Right renal cortex interstitium (tissue), 3 donors: ENCODE measurements at regions not wholly inside any gene's neighbourhood (a gene's known extent, or its start where the extent isn't known, plus 50 kb on each side); places are given as distances from the start of the nearest gene placed in this dataset.
"Not testable (repeated sequence)": the region's sequence is repeated elsewhere in the genome, so short reads cannot be mapped to it uniquely, and the experiment has no call there.

Source experiments
- DNase-seq, 3 donors: peaks; one replicate each; pipeline ENCODE4 v3.0.0-alpha.2; 2013; ENCODE audit warnings: low read depth in 3 of 3, low spot score in 2 of 3

DNA sequence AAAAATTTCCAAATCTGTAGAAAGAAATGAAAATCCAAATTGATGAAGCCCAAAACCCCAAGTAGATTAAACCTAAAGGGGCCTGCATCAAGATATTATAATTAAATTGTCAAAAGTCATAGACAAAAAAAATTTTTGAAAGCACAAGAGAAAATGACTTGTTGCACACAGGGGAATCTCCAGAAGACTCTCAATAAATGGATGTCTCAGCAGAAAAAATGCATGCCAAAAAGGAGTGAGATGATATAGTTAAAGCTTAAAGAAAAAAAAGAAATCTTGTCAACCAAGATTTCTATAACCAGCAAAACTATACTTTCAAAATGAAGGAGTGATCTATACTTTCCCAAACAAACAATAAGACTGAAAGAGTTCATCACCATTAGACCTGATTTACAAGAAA is 393.2 kb upstream of the SPAG17 start:
- DNase-seq = no peak

DNA sequence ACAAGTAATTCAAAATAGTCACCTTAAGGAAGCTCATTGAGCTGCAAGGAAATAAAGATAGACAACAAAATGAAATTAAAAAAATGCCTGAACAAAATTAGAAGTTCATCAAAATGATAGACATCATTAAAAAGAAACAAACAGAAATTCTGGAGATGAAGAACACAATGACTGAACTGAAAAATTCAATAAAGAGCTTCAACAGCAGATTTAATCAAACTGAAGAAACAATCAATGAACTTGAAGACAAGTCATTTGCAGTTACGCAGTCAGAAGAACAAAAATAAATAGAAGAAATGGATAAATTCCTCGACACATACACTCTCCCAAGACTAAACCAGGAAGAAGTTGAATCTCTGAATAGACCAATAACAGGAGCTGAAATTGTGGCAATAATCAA is 390.0 kb upstream of the SPAG17 start:
- no peak for DNase-seq

DNA sequence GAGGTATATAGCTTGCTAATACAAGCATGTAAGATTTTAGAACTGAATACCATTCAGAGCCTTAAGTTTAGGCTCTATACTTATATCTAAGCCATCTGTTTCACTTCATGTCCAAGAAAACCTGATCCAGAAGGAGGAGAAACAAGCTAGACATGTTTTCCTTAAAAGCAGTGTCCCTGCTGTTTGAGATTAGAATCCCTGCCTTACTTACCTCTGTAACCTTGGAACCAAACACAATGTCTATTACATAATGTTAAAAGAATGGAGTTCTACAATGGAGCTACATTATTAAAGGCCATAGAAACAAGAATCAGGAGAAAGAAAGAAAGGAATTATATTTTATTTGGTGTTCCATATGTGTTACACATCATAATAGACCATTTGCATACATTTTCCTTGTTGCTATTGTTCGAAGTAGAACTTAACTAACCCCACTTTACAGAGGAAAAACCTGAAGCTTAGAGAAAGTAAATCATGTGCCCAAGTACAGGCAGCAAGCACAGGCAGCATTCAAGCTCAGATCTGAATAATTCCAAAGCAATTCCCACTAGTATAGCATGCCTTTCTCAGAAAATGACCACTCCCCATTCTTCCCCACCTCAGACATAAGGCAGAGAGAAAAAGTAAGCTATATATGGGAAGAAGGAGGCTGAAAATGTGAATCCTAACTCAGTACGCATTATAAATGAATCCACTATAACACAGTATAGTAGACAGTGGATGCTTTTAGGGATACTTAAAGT is 380.1 kb upstream of the SPAG17 start:
- no peak for DNase-seq

DNA sequence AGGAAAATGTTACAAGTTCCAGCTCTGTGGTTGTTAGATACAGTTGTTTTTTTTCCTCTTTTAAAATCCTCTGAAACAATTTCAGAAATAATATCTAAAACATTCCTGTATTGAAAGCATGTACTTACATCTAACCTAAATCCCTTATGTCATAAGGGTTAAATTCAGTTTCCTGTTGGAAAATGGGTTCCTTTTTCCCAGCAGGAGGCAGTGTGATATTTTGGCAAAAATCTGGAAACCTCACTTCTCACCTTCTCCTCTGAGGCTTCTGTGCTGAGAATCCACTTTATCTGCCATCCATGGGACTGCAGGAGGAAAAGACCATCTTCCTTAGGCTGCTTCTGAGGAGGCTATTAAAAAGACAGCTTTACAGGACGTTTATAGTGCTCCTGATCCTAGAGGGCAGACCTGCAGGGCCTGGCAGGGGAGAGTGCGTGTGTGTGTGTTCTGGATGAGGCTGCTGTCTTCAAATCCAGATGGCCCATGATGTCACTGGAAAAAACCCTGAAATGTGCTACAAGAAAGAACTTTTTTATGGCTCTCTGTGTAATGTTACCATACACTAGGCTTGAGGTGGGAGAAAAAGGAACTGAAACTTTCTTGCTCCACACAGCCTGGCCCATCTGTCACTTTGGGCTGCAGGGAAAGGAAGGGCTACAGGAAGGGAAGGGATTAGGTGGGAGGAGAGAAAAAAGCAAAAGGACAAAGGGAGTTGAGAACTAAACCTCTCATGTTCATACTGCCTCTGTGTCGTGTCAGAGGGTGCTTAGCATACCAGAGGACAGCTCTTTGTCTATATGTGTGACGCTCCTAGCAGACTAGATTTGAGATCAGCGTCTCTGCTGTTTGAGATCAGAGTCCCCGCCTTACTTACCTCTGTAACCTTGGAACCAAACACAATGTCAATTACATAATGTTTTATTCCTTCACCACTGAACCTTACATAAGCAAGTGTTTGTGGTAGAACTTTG is 379.2 kb upstream of the SPAG17 start:
- no peak for DNase-seq

DNA sequence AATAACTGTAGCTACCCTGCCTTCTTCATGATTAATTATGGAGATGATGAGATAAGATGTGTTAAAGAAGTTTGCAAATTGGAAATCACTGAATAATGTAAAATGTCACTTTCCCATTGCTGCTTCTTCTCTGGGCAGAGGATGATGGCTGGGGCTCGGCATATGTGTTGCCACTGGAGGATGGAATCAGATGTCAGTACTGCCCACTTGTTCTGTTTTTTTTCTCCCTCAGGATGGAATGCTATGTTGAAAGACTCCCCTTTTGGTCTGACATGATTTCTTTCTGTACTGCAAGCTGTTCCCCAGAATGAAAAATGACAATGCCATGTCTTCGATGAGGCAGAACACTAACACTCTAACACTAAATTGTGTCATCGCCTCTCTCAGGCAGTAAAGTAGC is 373.9 kb upstream of the SPAG17 start:
- DNase-seq = no peak

DNA sequence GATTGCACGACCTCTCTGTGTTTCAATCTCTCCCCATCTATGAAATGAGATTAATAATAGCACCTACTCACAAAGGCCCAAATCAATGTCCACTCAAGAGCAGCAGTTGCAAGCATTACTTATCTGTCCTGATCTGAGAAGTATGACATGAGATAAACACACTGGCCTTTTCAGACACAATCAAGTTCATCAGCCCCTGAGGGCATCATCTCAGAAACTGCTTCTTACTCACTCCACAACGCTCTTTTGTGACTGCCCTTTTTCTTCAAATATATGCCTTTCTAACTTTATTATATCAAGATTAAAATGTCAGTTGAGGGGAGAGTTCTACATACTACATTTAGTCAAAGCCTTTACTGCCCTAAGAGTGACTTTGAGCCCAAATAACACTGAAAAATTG is 371.9 kb upstream of the SPAG17 start:
- no peak for DNase-seq

DNA sequence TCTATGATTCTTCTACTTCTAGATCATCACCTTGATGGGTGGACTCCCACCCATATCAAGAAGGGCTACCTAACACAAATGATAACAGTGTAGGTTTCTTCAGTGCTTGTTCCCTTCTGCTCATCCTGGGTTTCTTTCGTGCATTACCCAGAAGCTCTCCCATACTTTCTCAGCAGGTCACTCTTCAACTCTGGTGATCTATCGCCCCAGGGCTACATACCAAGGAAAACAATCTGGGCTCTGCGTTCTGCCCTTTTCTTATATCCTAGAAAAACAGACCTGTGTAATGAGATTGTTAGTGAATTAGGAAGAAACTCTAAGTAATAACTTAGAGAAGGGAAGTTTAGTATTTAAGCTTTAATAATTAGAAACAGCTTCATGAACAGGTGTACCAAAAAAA is 370.6 kb upstream of the SPAG17 start:
- DNase-seq = no peak

DNA sequence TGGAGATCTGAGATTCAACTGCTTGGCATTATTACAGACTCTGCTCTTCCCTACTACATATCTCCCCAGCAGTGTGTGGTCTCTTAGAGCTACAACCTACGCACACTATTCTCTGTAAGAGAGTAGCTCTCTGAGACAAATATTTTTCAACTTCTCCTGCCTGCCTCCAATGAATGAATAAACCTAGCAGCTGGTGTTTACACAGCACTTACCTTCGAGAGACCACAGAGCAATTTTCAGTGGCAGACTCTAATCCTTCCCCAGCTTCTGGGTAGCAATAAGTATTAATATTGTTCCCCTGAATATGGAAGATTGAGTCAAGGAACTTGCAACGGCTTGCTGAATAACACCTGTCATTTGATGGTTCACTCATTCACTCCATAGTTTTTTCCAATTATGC is 350.9 kb upstream of the SPAG17 start:
- DNase-seq = no peak

DNA sequence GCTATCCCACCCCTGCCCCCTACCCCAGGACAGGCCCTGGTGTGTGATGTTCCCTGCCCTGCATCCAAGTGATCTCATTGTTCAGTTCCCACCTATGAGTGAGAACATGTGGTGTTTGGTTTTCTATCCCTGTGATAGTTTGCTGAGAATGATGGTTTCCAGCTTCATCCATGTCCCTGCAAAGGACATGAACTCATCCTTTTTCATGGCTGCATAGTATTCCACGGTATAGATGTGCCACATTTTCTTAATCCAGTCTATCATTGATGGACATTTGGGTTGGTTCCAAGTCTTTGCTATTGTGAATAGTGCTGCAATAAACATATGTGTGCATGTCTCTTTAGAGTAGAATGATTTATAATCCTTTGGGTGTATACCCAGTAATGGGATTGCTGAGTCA is 326.9 kb upstream of the SPAG17 start:
- not testable (repeated sequence) for DNase-seq

DNA sequence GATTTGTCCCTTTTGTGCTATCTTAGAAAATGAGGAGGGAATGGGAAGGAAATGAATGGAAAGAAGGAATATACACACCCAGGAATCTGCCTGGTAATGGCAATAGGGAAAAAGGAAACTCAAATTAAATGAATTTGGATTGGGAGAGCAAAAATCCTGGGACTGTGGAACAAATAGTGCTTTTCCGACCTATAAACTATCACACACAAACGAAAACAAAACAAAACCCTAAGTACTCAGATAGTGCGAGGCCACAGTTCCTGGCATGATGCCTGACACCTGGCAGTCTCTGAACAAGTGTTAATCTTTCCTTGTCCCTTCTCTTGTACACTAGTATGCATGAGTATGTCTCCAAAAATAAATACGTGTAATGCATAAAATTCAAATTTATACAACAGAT is 319.8 kb upstream of the SPAG17 start:
- DNase-seq = no peak

DNA sequence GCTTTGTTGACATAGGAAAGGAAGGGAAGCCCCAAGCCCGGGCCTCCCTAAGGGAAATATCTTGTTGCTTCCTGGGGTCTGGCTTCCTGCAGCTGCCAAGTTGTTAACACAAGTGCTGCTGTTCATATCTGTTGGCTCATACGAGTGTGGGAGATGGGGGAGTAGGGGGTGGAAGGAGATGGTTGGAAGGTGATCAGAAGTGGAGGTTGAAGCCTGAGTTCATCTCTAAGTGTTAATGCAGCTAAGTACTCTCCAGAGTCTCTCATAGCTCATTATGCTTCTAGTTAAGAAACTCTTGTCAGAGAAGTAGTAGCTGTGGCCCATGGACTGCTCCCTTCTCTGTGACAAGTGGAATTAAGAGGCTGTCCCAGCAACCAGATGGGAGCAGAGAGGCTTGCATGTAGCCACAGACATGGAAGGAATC is 319.2 kb upstream of the SPAG17 start:
- DNase-seq = peak in 1 of 3 donors; percentile 35

DNA sequence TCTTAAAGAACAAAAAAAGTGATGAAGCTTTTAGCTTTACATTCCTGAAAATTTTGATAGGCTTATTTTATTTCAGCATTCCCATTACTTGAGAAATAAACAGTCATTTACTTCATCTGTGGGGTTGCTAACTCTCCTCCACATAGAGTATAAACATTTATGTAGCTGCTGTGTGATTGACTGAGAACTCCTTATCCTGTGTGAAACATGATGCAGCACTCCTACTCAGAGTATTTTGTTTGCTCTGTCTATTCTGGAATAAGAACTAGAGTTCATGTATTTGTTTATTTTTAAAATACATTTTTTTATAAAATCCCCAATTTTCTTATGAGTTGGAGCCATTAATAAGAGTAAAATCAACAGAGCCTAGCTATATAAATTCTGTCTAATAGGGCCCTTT is 318.7 kb upstream of the SPAG17 start:
- DNase-seq = peak in 1 of 3 donors; percentile 23

DNA sequence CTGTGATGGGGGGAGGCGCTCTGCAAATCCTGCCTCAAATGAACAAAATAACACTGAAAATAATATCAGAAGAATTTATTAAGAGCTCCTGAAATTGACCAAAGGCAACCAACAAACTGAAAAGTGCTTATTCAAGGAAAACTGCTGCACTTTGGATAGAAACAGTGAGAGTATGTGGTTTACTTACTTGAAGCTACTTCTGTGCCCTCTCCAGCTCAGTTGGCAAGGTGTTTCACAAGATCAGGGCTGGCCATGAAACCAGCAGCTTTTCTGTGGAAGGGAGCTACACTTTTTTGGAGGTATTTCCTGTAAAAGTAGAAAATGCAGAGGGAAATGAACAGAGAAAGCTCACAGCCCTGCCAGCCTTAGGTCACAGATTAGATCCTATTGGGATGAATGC is 310.0 kb upstream of the SPAG17 start:
- DNase-seq = no peak

DNA sequence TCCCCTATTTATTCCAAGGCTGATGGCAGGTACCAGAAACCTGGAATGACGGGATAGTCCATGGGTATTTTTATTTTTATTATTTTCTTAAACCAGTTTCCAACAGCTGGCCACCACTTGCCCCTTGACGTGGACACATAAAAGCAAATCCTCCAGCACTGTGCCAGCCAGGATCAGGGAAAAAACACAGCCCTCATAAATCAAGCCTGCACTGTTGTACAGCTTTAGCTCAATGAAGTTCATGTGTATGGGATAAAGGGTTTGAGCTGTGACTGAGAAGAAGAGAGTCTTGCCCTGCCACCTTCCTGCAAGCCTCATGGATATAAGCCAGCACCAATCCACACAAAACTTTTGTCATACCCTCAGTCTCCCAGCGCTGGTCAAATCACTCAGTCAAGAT is 303.8 kb upstream of the SPAG17 start:
- no peak for DNase-seq

DNA sequence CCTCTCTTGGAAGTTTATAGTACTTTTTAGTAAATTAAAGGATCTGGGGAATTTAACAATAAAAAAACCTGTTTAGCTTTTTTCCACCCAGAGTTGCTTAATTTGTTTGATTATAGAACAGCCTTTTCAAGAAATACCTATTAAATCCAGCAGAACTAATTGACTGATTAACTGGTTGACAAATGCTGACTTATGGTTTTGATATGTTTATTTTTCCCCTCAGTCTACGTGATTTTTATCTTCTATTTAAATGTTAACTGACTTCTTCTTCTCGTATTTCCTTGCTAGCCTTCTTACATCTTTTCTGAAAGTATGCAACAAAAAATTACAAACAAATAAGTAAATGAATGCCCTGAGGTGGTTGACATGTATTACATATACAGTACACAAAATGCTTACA is 302.9 kb upstream of the SPAG17 start:
- DNase-seq = no peak

DNA sequence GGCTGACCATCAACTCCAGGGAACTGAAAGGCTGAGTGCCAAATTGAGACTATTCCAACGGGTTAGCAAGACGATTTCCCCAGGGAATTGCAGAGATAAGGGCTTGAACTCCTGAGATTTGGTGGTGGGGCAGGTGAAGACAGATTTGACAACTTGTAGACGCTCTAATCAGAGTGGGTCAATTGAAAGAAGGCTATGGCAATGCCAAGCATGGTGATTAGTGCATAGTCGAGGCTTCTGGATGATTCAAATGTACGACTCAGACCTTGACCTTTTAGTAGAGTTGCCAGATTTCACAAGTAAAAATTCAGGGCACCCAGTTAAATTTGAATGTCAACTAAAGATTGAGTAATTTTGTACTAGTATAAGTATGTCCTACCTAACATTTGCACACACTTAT is 302.1 kb upstream of the SPAG17 start:
- DNase-seq = no peak

DNA sequence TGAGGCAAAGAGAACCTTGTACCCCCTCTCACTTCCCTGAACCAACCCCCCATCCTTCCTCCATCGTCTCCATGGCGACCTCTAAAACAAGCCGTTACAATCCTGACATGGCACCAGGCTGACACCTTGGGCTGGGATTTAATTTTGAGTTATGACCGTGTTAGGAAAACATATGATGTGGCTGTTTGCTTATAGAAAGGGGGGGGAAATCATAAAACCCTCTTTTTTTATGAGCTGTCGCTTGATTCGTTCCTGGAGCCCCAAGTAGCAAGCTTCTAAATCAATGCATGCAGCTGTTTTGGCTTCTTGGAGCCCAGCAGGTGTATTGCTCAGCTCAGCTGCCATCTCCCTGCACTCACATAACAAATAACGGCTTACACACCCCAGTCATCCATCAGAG is 301.2 kb upstream of the SPAG17 start:
- no peak for DNase-seq

DNA sequence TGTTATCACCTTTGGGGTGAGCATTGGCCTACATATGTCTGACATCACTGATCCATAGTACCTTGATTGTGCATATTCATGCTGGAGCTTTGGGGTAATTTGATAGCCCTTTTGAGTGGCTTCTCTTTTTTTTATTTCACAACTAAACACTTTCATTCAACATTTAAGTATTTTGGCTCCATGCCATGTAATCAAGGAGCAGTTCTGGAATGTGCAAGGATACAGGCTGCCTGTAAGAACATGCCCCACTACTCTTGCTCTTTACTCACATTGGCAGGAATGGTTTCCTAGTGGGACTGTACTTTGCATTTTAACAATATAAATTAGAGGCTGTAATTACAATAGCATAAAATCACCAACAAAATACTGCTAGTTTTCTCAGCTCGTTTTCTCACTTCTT is 300.7 kb upstream of the SPAG17 start:
- DNase-seq = no peak

DNA sequence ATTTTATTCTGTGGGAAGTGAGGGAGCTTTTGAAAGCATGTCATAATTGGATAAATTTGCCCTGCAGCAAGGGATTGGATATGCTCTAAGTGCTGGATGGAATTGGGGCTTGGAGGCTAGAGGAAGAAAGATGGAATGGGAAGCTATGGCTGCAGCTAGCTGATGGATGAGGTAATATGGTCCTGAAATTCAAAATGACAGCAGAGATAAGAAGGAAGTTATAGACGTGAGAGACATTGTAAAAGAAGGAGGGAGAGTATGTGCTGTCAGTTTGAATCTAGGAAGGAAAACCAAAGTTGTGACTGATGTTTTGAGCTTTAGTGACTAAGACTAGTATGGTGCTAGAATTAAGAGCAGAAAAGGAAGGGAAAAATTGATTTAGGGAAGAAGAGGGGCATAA is 299.9 kb upstream of the SPAG17 start:
- no peak for DNase-seq

DNA sequence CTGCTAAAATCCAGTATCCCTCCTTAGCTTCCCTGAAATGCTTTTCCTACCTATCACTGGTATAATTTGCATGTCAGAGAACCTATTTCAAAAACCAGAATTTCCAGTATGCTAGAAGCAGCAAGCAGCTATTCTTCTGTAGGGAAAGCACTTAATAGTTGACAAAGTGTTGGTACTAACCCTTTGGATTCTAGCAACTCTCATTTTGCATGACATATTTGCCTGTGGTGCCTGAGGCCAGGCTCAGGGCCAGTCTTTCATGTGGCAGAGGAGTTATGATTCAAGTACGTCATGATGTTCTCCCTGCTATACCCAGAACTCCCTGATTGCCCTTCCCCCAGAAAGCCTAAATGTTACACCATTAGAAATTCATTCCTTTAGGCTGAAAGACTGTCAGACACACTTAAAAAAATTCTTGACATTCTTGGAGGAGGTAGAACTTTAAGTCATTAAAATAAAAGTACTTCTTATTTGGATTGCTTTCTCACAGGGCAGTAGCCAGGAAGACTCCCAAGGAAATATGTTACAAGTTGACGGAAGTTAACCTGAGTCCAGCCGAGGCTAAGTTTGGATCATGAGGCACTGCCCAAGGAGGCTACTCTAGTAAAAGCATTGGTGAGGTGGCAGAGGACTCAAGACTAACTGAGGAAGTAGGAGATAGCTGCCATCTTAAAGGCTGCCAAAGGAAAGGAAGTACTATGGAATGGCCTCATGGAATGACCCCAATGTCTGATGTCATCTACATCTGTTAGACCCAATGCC is 298.4 kb upstream of the SPAG17 start:
- DNase-seq = no peak

DNA sequence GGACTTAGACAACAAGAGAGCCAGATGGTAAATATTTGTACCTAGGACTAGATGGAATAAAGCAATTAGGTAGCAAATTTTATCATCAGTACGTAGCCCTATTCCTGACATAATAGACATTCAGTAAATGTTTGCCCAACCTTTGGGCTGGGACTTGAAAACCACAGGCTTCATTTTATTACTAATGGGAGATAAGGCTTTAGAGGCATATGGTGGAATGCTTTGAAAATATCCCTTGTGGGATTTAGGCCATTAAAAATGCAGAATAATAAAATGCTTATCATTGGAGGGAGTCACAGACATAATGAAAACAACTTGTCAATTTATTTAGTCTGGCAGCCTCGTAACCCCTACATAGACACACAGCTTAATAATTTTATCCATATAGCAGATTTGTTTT is 296.1 kb upstream of the SPAG17 start:
- no peak for DNase-seq
